ENCODE measurements at regions not wholly inside any gene's neighbourhood (a gene's known extent, or its start where the extent isn't known, plus 50 kb on each side); places are given as distances from the start of the nearest gene placed in this dataset.

- TF ChIP-seq CTCF (IDR thresholded peaks at IDR 0.05) (no peak), EP300 (IDR thresholded peaks at IDR 0.05) (no peak), POLR2AphosphoS5 (IDR thresholded peaks at IDR 0.05) (no peak), POLR2A (IDR thresholded peaks at IDR 0.05; ENCODE audit: low read depth) (no peak)
Measured at GRCh38 chr2:138180692-138181386, 216.6 kb downstream of the HNMT start.

Measured in esophagus muscularis mucosa (tissue), 4 donors.